Calu3 (cell line): ENCODE measurements at regions not wholly inside any gene's neighbourhood (a gene's known extent, or its start where the extent isn't known, plus 50 kb on each side); places are given as distances from the start of the nearest gene placed in this dataset.

Experiments
- BruUV-seq: library from RNA; stranded (reverse); fragments of 400-500 nt; replicated peaks from 2 replicates; lab custom pipeline; 2021; lab: Mats Ljungman, UMichigan
- CTCF ChIA-PET: fragments of 300-600 bp; sonication (Branson Sonifier 250); formaldehyde crosslinking; loops from one replicate; lab custom pipeline; 2022; ENCODE audit warnings: antibody characterized with exemption; lab: Charles Lee
- DNase-seq: peaks from one replicate; pipeline ENCODE4 v3.0.0; 2022
- H3K27ac Mint-ChIP-seq: one replicate; pipeline ENCODE4 v1.8.0; 2022; ENCODE audit warnings: mixed read lengths; ENCODE audit not compliant: unreplicated experiment
- H3K27me3 Mint-ChIP-seq: one replicate; pipeline ENCODE4 v1.8.0; 2022; ENCODE audit warnings: mixed read lengths; ENCODE audit not compliant: unreplicated experiment
- H3K36me3 Mint-ChIP-seq: one replicate; pipeline ENCODE4 v1.8.0; 2022; ENCODE audit warnings: mild to moderate bottlenecking, moderate library complexity, mixed read lengths; ENCODE audit not compliant: insufficient read depth, unreplicated experiment
- H3K4me1 Mint-ChIP-seq: one replicate; pipeline ENCODE4 v1.8.0; 2022; ENCODE audit warnings: mild to moderate bottlenecking, low read depth, mixed read lengths; ENCODE audit not compliant: unreplicated experiment
- H3K4me3 Mint-ChIP-seq: one replicate; pipeline ENCODE4 v1.8.0; 2022; ENCODE audit warnings: mild to moderate bottlenecking, low read depth, moderate library complexity, mixed read lengths; ENCODE audit not compliant: unreplicated experiment
- H3K9me3 Mint-ChIP-seq: one replicate; pipeline ENCODE4 v1.8.0; 2022; ENCODE audit warnings: low read depth, mixed read lengths; ENCODE audit not compliant: unreplicated experiment
- intact Hi-C: fragments of 100-400 bp; cut with micrococcal nuclease; formaldehyde crosslinking; loops from one replicate; pipeline ENCODE4 v1.10.0; 2022; ENCODE audit not compliant: unreplicated experiment
- TF ChIP-seq, protein P1 (sequence below): fragments of 200-600 bp; IDR thresholded peaks from one replicate; pipeline ENCODE4 v1.8.0; 2022; ENCODE audit warnings: antibody characterized with exemption; ENCODE audit not compliant: unreplicated experiment

DNA sequence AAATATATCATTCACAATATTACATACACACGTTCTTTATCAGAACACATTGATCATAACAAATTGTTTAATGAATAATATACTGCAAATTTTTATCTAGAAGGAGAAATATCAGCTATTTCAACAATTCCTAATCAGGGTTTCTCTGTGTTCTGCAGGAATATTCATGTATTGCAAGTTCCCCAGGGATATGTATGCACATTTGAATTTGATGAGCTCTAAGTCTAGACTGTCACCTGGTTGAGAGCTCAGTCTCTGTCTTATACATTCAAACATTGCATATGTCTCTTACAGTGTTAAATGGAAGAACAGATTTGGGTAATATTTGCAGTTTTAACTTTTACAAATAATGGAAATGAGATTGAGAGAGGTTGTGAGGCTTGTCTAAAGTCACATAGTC lies 829.7 kb downstream of the CDH11 start:
- Mint-ChIP-seq H3K36me3 (no peaks in the 10 kb centered on the region), H3K4me1 (no peaks in the 10 kb centered on the region), H3K9me3 (peaks cover 23% of the 10 kb centered on the region), H3K27ac (no peak overlapping the region), H3K27me3 (no peaks in the 10 kb centered on the region), H3K4me3 (no peak overlapping the region)
- CTCF ChIA-PET, result no interaction called here
- TF ChIP-seq, protein P1, sequence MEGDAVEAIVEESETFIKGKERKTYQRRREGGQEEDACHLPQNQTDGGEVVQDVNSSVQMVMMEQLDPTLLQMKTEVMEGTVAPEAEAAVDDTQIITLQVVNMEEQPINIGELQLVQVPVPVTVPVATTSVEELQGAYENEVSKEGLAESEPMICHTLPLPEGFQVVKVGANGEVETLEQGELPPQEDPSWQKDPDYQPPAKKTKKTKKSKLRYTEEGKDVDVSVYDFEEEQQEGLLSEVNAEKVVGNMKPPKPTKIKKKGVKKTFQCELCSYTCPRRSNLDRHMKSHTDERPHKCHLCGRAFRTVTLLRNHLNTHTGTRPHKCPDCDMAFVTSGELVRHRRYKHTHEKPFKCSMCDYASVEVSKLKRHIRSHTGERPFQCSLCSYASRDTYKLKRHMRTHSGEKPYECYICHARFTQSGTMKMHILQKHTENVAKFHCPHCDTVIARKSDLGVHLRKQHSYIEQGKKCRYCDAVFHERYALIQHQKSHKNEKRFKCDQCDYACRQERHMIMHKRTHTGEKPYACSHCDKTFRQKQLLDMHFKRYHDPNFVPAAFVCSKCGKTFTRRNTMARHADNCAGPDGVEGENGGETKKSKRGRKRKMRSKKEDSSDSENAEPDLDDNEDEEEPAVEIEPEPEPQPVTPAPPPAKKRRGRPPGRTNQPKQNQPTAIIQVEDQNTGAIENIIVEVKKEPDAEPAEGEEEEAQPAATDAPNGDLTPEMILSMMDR, result no peak
- no peak for DNase-seq
- BruUV-seq, result no TSS peak
- intact Hi-C loops, result no loop called here

DNA sequence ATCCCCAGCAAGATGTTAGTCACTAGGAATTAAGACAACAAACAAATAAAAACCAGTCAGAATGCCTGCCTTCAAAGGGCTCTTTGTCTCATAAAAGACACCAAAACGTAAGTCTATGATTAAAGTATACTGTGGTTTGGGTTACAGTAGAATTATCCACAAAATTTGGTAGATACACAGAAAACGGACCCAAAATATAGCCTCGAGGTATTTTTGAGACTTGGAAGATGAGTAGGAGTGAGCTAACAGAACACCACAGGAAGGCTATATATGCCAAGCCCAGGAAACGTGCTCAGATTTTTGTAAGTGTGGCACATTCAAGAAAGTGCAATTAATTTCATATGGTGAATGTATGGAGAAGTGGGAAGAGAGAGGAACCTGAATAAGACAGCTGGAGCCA lies 831.4 kb downstream of the CDH11 start:
- no TSS peak for BruUV-seq
- TF ChIP-seq, protein P1, result no peak
- DNase-seq, result no peak

DNA sequence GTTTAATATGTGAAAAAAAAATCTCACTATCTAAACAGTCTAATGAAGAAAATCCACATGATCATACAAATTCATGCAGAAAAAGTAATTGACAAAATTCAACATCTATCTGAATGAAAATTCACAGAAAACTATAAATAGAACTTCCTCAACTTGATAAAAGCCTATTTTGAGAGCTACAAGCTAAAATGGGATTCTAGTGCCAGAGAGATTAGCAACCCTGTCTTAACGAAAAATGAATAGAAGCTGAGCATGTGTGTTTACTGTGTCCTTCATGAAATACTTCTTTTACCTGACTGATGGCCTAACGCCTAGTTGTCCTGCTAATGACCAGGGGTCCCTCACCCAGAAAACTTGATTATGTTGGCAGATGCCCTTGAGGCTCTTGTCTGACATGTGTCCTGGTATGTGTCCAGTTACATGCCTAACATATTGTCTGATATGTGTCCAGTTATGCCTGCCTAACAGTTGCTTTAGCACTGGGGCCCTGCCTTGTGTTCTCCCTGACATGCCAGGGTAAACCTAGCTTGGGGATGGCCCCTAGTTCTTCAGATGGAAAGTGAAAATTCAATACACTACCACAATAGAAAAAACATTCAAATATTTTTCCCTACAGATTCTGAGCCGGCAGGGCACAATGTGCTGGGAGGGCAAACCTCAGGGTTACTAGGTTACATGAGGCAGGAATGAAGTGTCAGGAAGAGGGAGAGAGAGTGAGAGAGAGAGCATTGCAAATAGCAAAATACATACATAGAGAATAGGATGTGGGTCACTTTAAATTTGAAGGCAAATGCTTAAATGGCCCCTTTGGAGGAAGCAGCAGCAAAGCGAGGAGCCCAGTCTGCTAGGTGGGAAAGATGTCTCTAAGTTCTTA lies 834.0 kb downstream of the CDH11 start:
- intact Hi-C loops, result no loop called here
- H3K27me3 Mint-ChIP-seq, result no peaks in the 10 kb centered on the region
- no peaks in the 10 kb centered on the region for H3K4me1 Mint-ChIP-seq
- peaks cover 16% of the 10 kb centered on the region for H3K9me3 Mint-ChIP-seq
- no peaks in the 10 kb centered on the region for H3K36me3 Mint-ChIP-seq
- no TSS peak for BruUV-seq
- no peak for DNase-seq
- H3K27ac Mint-ChIP-seq, result no peak overlapping the region
- CTCF ChIA-PET, result no interaction called here
- TF ChIP-seq, protein P1, result no peak
- H3K4me3 Mint-ChIP-seq, result no peak overlapping the region

More for the DNA sequence above, 831.4 kb downstream of the CDH11 start:
- Mint-ChIP-seq H3K4me3 (no peak overlapping the region), H3K36me3 (no peaks in the 10 kb centered on the region), H3K4me1 (no peaks in the 10 kb centered on the region), H3K9me3 (peaks cover 22% of the 10 kb centered on the region), H3K27me3 (no peaks in the 10 kb centered on the region), H3K27ac (no peak overlapping the region)
- intact Hi-C loops, result no loop called here
- CTCF ChIA-PET, result no interaction called here

DNA sequence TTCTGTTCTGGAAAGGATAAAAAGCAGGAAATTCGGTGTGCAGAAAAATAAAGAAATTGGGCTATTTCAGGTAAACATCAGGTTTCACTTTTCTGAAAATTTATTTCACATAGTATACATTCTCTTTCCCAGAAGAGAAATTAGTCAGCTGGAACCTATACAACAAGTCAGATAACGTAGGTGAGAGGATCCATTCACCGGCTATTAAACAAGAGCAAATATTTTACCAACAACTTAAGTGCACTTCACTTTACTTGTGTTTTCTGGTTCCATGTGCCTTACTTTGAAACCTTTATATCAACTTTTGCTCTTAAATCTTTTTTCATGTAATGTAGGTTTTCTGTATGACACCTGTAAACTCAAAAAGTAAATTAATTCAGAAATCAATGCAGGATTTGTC lies 839.7 kb downstream of the CDH11 start:
- TF ChIP-seq, protein P1, result no peak
- no TSS peak for BruUV-seq

More for the DNA sequence above, 839.7 kb downstream of the CDH11 start:
- intact Hi-C loops, result no loop called here
- Mint-ChIP-seq H3K4me3 (no peak overlapping the region), H3K4me1 (no peaks in the 10 kb centered on the region), H3K27ac (no peak overlapping the region), H3K27me3 (no peaks in the 10 kb centered on the region), H3K36me3 (no peaks in the 10 kb centered on the region), H3K9me3 (peaks cover 12% of the 10 kb centered on the region)
- CTCF ChIA-PET, result no interaction called here
- DNase-seq, result no peak
